K562 (cell line): ENCODE measurements at regions not wholly inside any gene's neighbourhood (a gene's known extent, or its start where the extent isn't known, plus 50 kb on each side); places are given as distances from the start of the nearest gene placed in this dataset.

Experiments used
- BDP1 ChIP-seq: IDR thresholded peaks from 3 replicates; pipeline ENCODE4 v1.6.1; 2011; ENCODE audit not compliant: insufficient read length, insufficient read depth
- CLOCK ChIP-seq: fragments of 250-450 bp; sonication (Bioruptor Pico); IDR thresholded peaks from 2 replicates; pipeline ENCODE4 v1.4.0; 2020; ENCODE audit warnings: mild to moderate bottlenecking, moderate library complexity, borderline replicate concordance
- CTCF ChIP-seq, 3 experiments: IDR thresholded peaks in 2 of 3; conservative IDR thresholded peaks in 1 of 3; 2 replicates each; pipeline ENCODE4 v1.5.1; 2011 to 2012; ENCODE audit warnings: low read length in 3 of 3, mild to moderate bottlenecking in 3 of 3, control low read depth in 2 of 3, improper control_type of control experiment in 1 of 3, inconsistent platforms in 1 of 3, low read depth in 1 of 3, mixed read lengths in 1 of 3, moderate library complexity in 1 of 3; ENCODE audit not compliant: insufficient read depth in 2 of 3
- FOS ChIP-seq: IDR thresholded peaks from 3 replicates; pipeline ENCODE4 v1.6.1; 2011; ENCODE audit not compliant: insufficient read length; ENCODE audit errors: extremely low read depth
- FOXK2 ChIP-seq, 2 experiments: fragments of 450-650 bp; IDR thresholded peaks in 1 of 2; conservative IDR thresholded peaks in 1 of 2; 2 replicates each; pipeline ENCODE4 v1.6.1; 2016; ENCODE audit warnings: low read depth in 2 of 2, mild to moderate bottlenecking in 1 of 2
- KDM4B ChIP-seq, 2 experiments: fragments of 450-650 bp in 1 of 2; sonication (generic) in 1 of 2; IDR thresholded peaks; 2 replicates each; pipeline ENCODE4 v1.6.1; 2016 to 2017; ENCODE audit warnings: borderline replicate concordance in 2 of 2, antibody characterized with exemption in 1 of 2, low read depth in 1 of 2, mild to moderate bottlenecking in 1 of 2
- RAD21 ChIP-seq, 2 experiments: fragments of 250-450 bp in 1 of 2; fragments of 450-650 bp in 1 of 2; sonication (Bioruptor Pico) in 1 of 2; formaldehyde crosslinking in 1 of 2; IDR thresholded peaks in 1 of 2; conservative IDR thresholded peaks in 1 of 2; 2 replicates each; pipeline versions ENCODE4 v1.4.0 to v1.8.0; 2020 to 2022; ENCODE audit warnings: mild to moderate bottlenecking in 2 of 2, moderate library complexity in 1 of 2
- RCOR1 ChIP-seq, 2 experiments: IDR thresholded peaks; 2 replicates each; pipeline ENCODE4 v1.6.1; 2012; ENCODE audit warnings: low read depth in 2 of 2, low read length in 2 of 2, borderline replicate concordance in 1 of 2, improper control_type of control experiment in 1 of 2
- ZBTB17 ChIP-seq: fragments of 450-650 bp; formaldehyde crosslinking; IDR thresholded peaks from 2 replicates; pipeline ENCODE4 v1.4.0; 2020; ENCODE audit warnings: mild to moderate bottlenecking
- ZKSCAN3 ChIP-seq: fragments of 250-450 bp; sonication (Bioruptor Pico); IDR thresholded peaks from 2 replicates; pipeline ENCODE4 v1.4.0; 2020
- ZNF23 ChIP-seq: fragments of 250-450 bp; sonication (Bioruptor Pico); IDR thresholded peaks from 2 replicates; pipeline ENCODE4 v1.4.0; 2020; ENCODE audit warnings: mild to moderate bottlenecking
- ZNF584 ChIP-seq: fragments of 200-800 bp; sonication (Bioruptor generic); IDR thresholded peaks from 2 replicates; pipeline ENCODE4 v1.6.1; 2016; ENCODE audit warnings: low read depth, mild to moderate bottlenecking, missing genetic modification characterization, missing compliant biosample characterization
- TF ChIP-seq, protein P1 (sequence below): fragments of 450-650 bp; IDR thresholded peaks from 2 replicates; pipeline ENCODE4 v1.6.1; 2016; ENCODE audit warnings: mild to moderate bottlenecking

DNA sequence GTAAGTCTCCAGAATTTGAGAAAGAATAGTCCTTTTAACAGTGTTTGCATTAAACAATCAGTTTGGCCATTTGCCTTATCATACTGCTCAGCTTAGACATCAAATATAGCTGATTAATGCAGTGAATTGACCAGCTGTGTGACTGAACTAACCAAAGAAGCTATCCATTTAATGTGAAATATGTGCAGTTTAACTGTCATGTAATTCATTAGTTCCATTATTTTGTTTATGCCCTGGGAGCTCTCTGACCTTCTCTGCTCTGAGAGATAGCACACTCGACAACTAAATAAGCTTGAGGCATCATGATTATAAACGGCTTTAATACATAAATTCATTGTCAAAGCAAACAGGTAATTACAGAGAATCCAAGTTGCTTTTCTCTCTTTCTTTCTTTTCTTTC, 324.3 kb upstream of the PCDH7 start:
- no peak for TF ChIP-seq CTCF (IDR thresholded peaks at IDR 0.05 in 2 of 3, conservative IDR thresholded peaks at IDR 0.05 in 1 of 3; ENCODE audit: insufficient read depth in 2 of 3, low read depth in 1 of 3, low read length in 3 of 3)
- no peak for TF ChIP-seq RCOR1 (IDR thresholded peaks at IDR 0.05; ENCODE audit: borderline replicate concordance in 1 of 2, low read depth in 2 of 2, low read length in 2 of 2)
- TF ChIP-seq BDP1: no peak
- TF ChIP-seq ZBTB17: no peak
- no peak for TF ChIP-seq KDM4B (IDR thresholded peaks at IDR 0.05; ENCODE audit: borderline replicate concordance in 2 of 2, low read depth in 1 of 2)
- no peak for TF ChIP-seq FOS
- no peak for TF ChIP-seq ZNF23 (CRISPR knock-in tag)
- no peak for TF ChIP-seq RAD21 (CRISPR knock-in tag; conservative IDR thresholded peaks at IDR 0.05 in 1 of 2, IDR thresholded peaks at IDR 0.05 in 1 of 2)
- no peak for TF ChIP-seq ZNF584 (CRISPR knock-in tag)
- no peak for TF ChIP-seq ZKSCAN3 (CRISPR knock-in tag)
- no peak for TF ChIP-seq FOXK2 (conservative IDR thresholded peaks at IDR 0.05 in 1 of 2, IDR thresholded peaks at IDR 0.05 in 1 of 2; ENCODE audit: low read depth in 2 of 2)
- no peak for TF ChIP-seq CLOCK
- TF ChIP-seq, protein P1, sequence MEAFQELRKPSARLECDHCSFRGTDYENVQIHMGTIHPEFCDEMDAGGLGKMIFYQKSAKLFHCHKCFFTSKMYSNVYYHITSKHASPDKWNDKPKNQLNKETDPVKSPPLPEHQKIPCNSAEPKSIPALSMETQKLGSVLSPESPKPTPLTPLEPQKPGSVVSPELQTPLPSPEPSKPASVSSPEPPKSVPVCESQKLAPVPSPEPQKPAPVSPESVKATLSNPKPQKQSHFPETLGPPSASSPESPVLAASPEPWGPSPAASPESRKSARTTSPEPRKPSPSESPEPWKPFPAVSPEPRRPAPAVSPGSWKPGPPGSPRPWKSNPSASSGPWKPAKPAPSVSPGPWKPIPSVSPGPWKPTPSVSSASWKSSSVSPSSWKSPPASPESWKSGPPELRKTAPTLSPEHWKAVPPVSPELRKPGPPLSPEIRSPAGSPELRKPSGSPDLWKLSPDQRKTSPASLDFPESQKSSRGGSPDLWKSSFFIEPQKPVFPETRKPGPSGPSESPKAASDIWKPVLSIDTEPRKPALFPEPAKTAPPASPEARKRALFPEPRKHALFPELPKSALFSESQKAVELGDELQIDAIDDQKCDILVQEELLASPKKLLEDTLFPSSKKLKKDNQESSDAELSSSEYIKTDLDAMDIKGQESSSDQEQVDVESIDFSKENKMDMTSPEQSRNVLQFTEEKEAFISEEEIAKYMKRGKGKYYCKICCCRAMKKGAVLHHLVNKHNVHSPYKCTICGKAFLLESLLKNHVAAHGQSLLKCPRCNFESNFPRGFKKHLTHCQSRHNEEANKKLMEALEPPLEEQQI: no peak
